ENCODE measurements at regions not wholly inside any gene's neighbourhood (a gene's known extent, or its start where the extent isn't known, plus 50 kb on each side); places are given as distances from the start of the nearest gene placed in this dataset.

- no peak overlapping the region for H3K27ac ChIP-seq (ENCODE audit: low read depth in 1 of 2, low read length in 1 of 2)
- H3K36me3 ChIP-seq (ENCODE audit: control insufficient read depth in 4 of 4, insufficient read depth in 4 of 4, low read length in 4 of 4): no peaks in the 10 kb centered on the region
- DNase-seq (no peak), ATAC-seq (ENCODE audit: insufficient read depth, low FRiP score) (no peak)
- no peak overlapping the region for H3K9ac ChIP-seq (ENCODE audit: insufficient read depth in 1 of 2, low read length in 2 of 2)
- H3K9me3 ChIP-seq (ENCODE audit: control insufficient read depth in 4 of 4, insufficient read depth in 3 of 4, low read length in 3 of 4): no peaks in the 10 kb centered on the region
- TF ChIP-seq, protein P1, sequence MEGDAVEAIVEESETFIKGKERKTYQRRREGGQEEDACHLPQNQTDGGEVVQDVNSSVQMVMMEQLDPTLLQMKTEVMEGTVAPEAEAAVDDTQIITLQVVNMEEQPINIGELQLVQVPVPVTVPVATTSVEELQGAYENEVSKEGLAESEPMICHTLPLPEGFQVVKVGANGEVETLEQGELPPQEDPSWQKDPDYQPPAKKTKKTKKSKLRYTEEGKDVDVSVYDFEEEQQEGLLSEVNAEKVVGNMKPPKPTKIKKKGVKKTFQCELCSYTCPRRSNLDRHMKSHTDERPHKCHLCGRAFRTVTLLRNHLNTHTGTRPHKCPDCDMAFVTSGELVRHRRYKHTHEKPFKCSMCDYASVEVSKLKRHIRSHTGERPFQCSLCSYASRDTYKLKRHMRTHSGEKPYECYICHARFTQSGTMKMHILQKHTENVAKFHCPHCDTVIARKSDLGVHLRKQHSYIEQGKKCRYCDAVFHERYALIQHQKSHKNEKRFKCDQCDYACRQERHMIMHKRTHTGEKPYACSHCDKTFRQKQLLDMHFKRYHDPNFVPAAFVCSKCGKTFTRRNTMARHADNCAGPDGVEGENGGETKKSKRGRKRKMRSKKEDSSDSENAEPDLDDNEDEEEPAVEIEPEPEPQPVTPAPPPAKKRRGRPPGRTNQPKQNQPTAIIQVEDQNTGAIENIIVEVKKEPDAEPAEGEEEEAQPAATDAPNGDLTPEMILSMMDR (IDR thresholded peaks at IDR 0.05; ENCODE audit: control extremely low read depth, extremely low read depth): no peak
- H3K27me3 ChIP-seq (ENCODE audit: control insufficient read depth in 3 of 3, insufficient read depth in 3 of 3, low read length in 2 of 3): no peaks in the 10 kb centered on the region
- no peaks in the 10 kb centered on the region for H3K4me1 ChIP-seq (ENCODE audit: control insufficient read depth in 5 of 5, insufficient read depth in 5 of 5, low read length in 5 of 5)
- no peak overlapping the region for H3K4me3 ChIP-seq
These were observed 515.4 kb downstream of the HTR7 start for GRCh38 chr10:90342480-90342879.

DNA sequence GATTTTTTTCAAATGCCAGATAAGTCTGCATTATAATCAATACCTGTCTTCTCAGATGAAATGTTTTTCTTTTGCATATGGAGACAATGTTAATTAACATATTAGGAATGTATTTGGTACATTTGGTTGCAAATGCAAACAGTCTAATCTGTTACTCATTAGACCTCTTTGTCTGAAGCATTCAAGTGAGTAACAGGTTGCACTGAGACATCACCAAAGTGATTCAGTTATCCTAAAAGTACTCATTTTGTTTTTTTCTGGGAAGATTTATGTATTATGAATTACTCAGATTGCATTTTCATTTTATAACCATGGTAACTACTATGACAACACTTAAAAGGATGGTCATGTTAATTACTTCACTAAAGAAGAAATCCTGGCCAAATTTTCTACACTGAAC lies 513.6 kb downstream of the HTR7 start:
- DNase-seq: no peak
- Histone ChIP-seq H3K4me1 (ENCODE audit: control insufficient read depth in 5 of 5, insufficient read depth in 5 of 5, low read length in 5 of 5) (no peaks in the 10 kb centered on the region), H3K36me3 (ENCODE audit: control insufficient read depth in 4 of 4, insufficient read depth in 4 of 4, low read length in 4 of 4) (no peaks in the 10 kb centered on the region), H3K27me3 (ENCODE audit: control insufficient read depth in 3 of 3, insufficient read depth in 3 of 3, low read length in 2 of 3) (no peaks in the 10 kb centered on the region), H3K9me3 (ENCODE audit: control insufficient read depth in 4 of 4, insufficient read depth in 3 of 4, low read length in 3 of 4) (no peaks in the 10 kb centered on the region), H3K9ac (ENCODE audit: insufficient read depth in 1 of 2, low read length in 2 of 2) (no peak overlapping the region), H3K27ac (ENCODE audit: low read depth in 1 of 2, low read length in 1 of 2) (no peak overlapping the region), H3K4me3 (no peak overlapping the region)
- TF ChIP-seq, protein P1 (IDR thresholded peaks at IDR 0.05; ENCODE audit: control extremely low read depth, extremely low read depth): no peak
- no peak for ATAC-seq (ENCODE audit: insufficient read depth, low FRiP score)

DNA sequence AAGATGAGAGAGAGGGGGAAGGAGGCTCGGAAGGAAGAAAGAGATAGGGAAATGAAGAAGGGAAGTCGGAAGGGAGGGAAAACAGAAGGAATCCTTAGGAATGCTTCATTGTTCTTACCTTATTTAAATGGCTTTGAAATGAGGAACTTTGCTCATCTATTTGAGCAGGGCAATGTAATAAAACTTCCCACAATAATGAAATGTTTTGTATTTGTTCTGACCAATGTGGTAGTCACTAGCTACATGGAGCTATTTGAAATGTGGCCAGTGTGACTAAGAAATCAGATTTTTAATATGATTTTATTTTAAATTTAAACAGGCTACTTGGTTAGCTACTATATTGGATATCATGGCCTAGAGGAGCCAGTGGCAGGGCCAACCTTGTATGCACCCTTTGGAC lies 510.6 kb downstream of the HTR7 start:
- no peak overlapping the region for H3K9ac ChIP-seq (ENCODE audit: insufficient read depth in 1 of 2, low read length in 2 of 2)
- no peak overlapping the region for H3K27ac ChIP-seq (ENCODE audit: low read depth in 1 of 2, low read length in 1 of 2)
- no peak overlapping the region for H3K4me3 ChIP-seq
- TF ChIP-seq, protein P1 (IDR thresholded peaks at IDR 0.05; ENCODE audit: control extremely low read depth, extremely low read depth): no peak
- DNase-seq (no peak), ATAC-seq (ENCODE audit: insufficient read depth, low FRiP score) (no peak)
- no peaks in the 10 kb centered on the region for H3K9me3 ChIP-seq (ENCODE audit: control insufficient read depth in 4 of 4, insufficient read depth in 3 of 4, low read length in 3 of 4)
- no peaks in the 10 kb centered on the region for H3K4me1 ChIP-seq (ENCODE audit: control insufficient read depth in 5 of 5, insufficient read depth in 5 of 5, low read length in 5 of 5)
- WGBS, 2 donors: 86 to 91% methylated on average over 2 of the region's 2 CpGs
- H3K27me3 ChIP-seq (ENCODE audit: control insufficient read depth in 3 of 3, insufficient read depth in 3 of 3, low read length in 2 of 3): no peaks in the 10 kb centered on the region
- H3K36me3 ChIP-seq (ENCODE audit: control insufficient read depth in 4 of 4, insufficient read depth in 4 of 4, low read length in 4 of 4): no peaks in the 10 kb centered on the region

GRCh38 chr10:90350122-90350521 lies 507.7 kb downstream of the HTR7 start:
- no peak overlapping the region for H3K27ac ChIP-seq (ENCODE audit: low read depth in 1 of 2, low read length in 1 of 2)
- H3K4me3 ChIP-seq: no peak overlapping the region
- TF ChIP-seq, protein P1 (IDR thresholded peaks at IDR 0.05; ENCODE audit: control extremely low read depth, extremely low read depth): no peak
- no peaks in the 10 kb centered on the region for H3K4me1 ChIP-seq (ENCODE audit: control insufficient read depth in 5 of 5, insufficient read depth in 5 of 5, low read length in 5 of 5)
- 94 to 95% methylated on average over 1 of the region's 1 CpG for WGBS, 2 donors
- no peak overlapping the region for H3K9ac ChIP-seq (ENCODE audit: insufficient read depth in 1 of 2, low read length in 2 of 2)
- H3K27me3 ChIP-seq (ENCODE audit: control insufficient read depth in 3 of 3, insufficient read depth in 3 of 3, low read length in 2 of 3): no peaks in the 10 kb centered on the region
- no peaks in the 10 kb centered on the region for H3K36me3 ChIP-seq (ENCODE audit: control insufficient read depth in 4 of 4, insufficient read depth in 4 of 4, low read length in 4 of 4)
- no peaks in the 10 kb centered on the region for H3K9me3 ChIP-seq (ENCODE audit: control insufficient read depth in 4 of 4, insufficient read depth in 3 of 4, low read length in 3 of 4)
- DNase-seq (no peak), ATAC-seq (ENCODE audit: insufficient read depth, low FRiP score) (no peak)
